ENCODE measurements at regions not wholly inside any gene's neighbourhood (a gene's known extent, or its start where the extent isn't known, plus 50 kb on each side); places are given as distances from the start of the nearest gene placed in this dataset.

DNA sequence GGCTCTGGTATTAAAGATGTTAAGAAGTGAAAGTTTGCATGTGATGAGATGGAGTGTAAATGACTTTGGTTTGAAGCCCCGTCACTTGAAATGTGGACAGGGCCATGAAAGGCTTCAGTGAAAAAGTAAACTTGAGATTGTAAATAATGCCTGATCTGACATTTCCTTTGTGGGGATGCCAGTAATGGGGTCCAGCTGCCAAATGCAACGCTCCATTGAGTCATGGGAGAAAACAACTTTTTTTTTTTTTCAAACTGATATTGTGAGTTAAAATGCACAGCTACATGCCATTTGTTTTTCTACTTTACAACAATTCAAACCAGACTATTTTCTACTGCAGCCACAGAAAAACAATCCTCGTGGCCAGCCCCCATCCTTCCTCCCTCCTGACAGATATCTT lies 327.0 kb upstream of the TNC start:
- TF ChIP-seq CTCF (IDR thresholded peaks at IDR 0.05) (no peak), MAX (CRISPR knock-in tag; IDR thresholded peaks at IDR 0.05) (no peak), NR1H2 (CRISPR knock-in tag; IDR thresholded peaks at IDR 0.05) (no peak), SP1 (CRISPR knock-in tag; conservative IDR thresholded peaks at IDR 0.05) (no peak), ESRRA (CRISPR knock-in tag; IDR thresholded peaks at IDR 0.05; ENCODE audit: borderline replicate concordance) (no peak), SMAD3 (CRISPR knock-in tag; IDR thresholded peaks at IDR 0.05; ENCODE audit: borderline replicate concordance) (no peak), GABPB1 (CRISPR knock-in tag; IDR thresholded peaks at IDR 0.05) (no peak)
